HL-60 (cell line): ENCODE measurements at regions not wholly inside any gene's neighbourhood (a gene's known extent, or its start where the extent isn't known, plus 50 kb on each side); places are given as distances from the start of the nearest gene placed in this dataset.

Experiments used
- CTCF ChIP-seq: IDR thresholded peaks from one replicate; pipeline ENCODE4 v1.5.1; 2011; ENCODE audit warnings: low read length, control low read depth, inconsistent platforms; ENCODE audit not compliant: insufficient read depth
- POLR2AphosphoS5 ChIP-seq: IDR thresholded peaks from 2 replicates; pipeline ENCODE4 v1.6.1; 2012; ENCODE audit warnings: low read depth
- REST ChIP-seq: IDR thresholded peaks from 2 replicates; pipeline ENCODE4 v1.6.1; 2012; ENCODE audit warnings: low read depth; ENCODE audit not compliant: insufficient replicate concordance

GRCh38 chr10:108765794-108766193, 1157.5 kb downstream of the XPNPEP1 start:
- no peak for TF ChIP-seq REST
- no peak for TF ChIP-seq CTCF
- TF ChIP-seq POLR2AphosphoS5 = no peak
